Ishikawa (cell line): ENCODE measurements at regions not wholly inside any gene's neighbourhood (a gene's known extent, or its start where the extent isn't known, plus 50 kb on each side); places are given as distances from the start of the nearest gene placed in this dataset.

ENCODE experiments used
- CEBPB ChIP-seq: IDR thresholded peaks from 2 replicates; pipeline ENCODE4 v1.6.1; 2012
- CREB1 ChIP-seq: IDR thresholded peaks from 2 replicates; pipeline ENCODE4 v1.6.1; 2012; ENCODE audit warnings: low read depth
- EGR1 ChIP-seq: IDR thresholded peaks from 2 replicates; pipeline ENCODE4 v1.6.1; 2012
- EP300 ChIP-seq: IDR thresholded peaks from 2 replicates; pipeline ENCODE4 v1.6.1; 2012; ENCODE audit warnings: borderline replicate concordance
- FOXM1 ChIP-seq: IDR thresholded peaks from 2 replicates; pipeline ENCODE4 v1.6.1; 2012; ENCODE audit warnings: low read depth, borderline replicate concordance
- NFIC ChIP-seq: IDR thresholded peaks from 2 replicates; pipeline ENCODE4 v1.6.1; 2012
- RAD21 ChIP-seq: IDR thresholded peaks from 2 replicates; pipeline ENCODE4 v1.6.1; 2012; ENCODE audit warnings: low read depth
- REST ChIP-seq: IDR thresholded peaks from 2 replicates; pipeline ENCODE4 v1.6.1; 2012; ENCODE audit warnings: low read depth, mild to moderate bottlenecking
- TAF1 ChIP-seq: IDR thresholded peaks from 2 replicates; pipeline ENCODE4 v1.6.1; 2012; ENCODE audit warnings: low read depth, mild to moderate bottlenecking
- TCF12 ChIP-seq: IDR thresholded peaks from 2 replicates; pipeline ENCODE4 v1.6.1; 2012; ENCODE audit warnings: low read depth
- TEAD4 ChIP-seq: IDR thresholded peaks from 2 replicates; pipeline ENCODE4 v1.6.1; 2012
- USF1 ChIP-seq: IDR thresholded peaks from 2 replicates; pipeline ENCODE4 v1.6.1; 2012
- YY1 ChIP-seq: IDR thresholded peaks from 2 replicates; pipeline ENCODE4 v1.6.1; 2012; ENCODE audit warnings: low read depth
- ZBTB7A ChIP-seq: IDR thresholded peaks from 2 replicates; pipeline ENCODE4 v1.6.1; 2012; ENCODE audit warnings: low read depth
- TF ChIP-seq, protein P1 (sequence below): IDR thresholded peaks from 2 replicates; pipeline ENCODE4 v1.6.1; 2012

GRCh38 chr7:50860174-50860573 is 77.5 kb upstream of the GRB10 start:
- TF ChIP-seq NFIC, result no peak
- no peak for TF ChIP-seq USF1
- TF ChIP-seq CREB1, result no peak
- no peak for TF ChIP-seq TEAD4
- TF ChIP-seq TAF1, result no peak
- TF ChIP-seq YY1, result no peak
- TF ChIP-seq RAD21, result no peak

DNA sequence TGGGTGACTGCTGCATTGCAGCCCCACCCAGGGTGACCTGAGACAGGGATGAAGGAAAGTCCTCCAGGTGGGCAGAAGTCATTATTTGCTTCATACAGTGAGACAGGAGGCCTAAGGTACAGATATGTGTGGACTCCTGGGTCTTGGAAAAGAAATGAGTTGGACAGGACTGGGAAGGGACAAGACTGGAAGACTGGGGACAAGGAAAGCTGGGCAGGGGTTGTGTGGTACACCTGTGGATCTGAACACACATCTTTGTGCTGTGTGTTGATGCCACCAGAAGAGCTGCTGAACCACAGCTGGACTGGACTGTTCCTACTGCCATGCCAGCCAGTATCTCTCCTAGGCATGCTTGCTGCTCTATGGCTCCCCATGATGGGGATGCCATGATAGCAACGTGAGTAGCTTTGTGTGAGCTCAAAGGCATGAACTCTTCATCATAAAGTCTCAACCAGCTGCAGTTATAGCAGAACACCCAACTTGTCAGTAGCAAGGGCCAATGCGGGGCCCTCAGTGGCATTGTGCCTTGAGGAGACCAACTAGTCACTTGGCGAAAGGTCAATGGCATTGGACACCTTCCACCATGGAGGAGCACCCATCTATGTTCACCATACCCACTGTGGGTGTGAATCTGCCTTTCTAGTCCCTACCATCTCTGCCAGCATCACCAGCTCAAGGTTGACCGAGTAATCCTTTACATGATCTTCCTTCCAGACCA is 76.0 kb upstream of the GRB10 start:
- no peak for TF ChIP-seq CREB1
- no peak for TF ChIP-seq EGR1

DNA sequence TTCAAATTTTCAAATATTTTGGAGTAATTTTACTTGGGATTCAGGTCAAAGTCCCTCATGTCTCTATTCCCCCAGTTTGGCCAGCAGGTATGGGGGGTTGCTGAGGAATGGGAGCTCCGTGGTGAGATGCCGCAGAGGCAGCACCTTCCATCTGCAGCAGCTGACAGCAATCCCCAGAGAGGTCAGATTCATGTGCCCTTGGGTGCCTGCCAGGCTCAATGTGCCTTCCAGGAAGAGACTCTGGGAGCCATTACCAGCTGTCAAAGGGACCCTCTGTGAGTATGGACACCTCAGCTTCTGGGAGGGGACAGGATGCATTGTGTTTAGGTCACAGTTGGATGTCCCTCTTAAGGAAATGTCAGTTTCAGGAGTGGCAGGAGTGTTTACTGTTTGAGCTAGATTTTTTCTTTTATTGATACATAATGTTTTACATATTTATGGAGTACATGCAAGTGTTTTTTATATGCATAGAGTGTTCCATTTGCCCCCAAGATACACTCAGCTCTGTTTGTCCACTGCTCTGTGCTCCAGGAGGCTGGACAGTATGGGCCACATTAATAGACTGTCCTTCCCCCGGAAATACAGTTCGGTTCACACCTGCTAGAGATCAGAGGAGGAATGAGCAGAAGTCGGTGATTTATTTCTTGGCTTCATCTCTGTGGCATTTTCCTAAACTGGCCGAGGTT is 75.3 kb upstream of the GRB10 start:
- TF ChIP-seq EGR1 (no peak), REST (no peak), NFIC (no peak), TEAD4 (no peak), TAF1 (no peak), ZBTB7A (no peak), CEBPB (no peak), USF1 (no peak), EP300 (no peak), RAD21 (no peak), YY1 (no peak)
- TF ChIP-seq, protein P1, sequence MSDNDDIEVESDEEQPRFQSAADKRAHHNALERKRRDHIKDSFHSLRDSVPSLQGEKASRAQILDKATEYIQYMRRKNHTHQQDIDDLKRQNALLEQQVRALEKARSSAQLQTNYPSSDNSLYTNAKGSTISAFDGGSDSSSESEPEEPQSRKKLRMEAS, result no peak

DNA sequence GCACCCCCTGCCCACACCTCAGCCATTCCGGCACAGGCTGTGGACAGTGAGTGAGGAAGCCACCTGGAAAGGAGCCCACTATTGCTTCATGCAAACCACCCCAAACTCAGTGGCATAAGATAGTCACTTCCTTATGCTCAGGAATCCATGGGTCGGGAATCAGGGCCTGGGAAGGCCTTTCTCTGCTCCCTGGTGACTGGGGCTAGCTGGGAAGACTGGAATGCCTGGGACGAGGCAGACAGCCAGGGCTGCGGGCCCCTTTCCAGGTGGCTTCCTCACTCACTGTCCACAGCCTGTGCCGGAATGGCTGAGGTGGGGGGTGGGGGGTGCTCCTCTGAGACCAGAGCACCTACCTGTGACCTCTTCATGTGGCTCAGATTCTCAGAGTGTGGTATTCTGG is 74.1 kb upstream of the GRB10 start:
- TF ChIP-seq TCF12 (no peak), CREB1 (no peak), CEBPB (no peak), TEAD4 (no peak), REST (no peak), TAF1 (no peak), FOXM1 (no peak), USF1 (no peak), NFIC (no peak), EGR1 (no peak), RAD21 (no peak), EP300 (no peak), YY1 (no peak), ZBTB7A (no peak)
- TF ChIP-seq, protein P1, result no peak

GRCh38 chr7:50856231-50856630 is 73.5 kb upstream of the GRB10 start:
- TF ChIP-seq USF1 (no peak), EGR1 (no peak), CREB1 (no peak), NFIC (no peak), RAD21 (no peak), FOXM1 (no peak), REST (no peak), TCF12 (no peak), CEBPB (no peak), TAF1 (no peak), ZBTB7A (no peak), EP300 (no peak), TEAD4 (no peak)
- TF ChIP-seq, protein P1, result no peak
